Suprapubic skin (tissue), 4 donors: ENCODE measurements at regions not wholly inside any gene's neighbourhood (a gene's known extent, or its start where the extent isn't known, plus 50 kb on each side); places are given as distances from the start of the nearest gene placed in this dataset.

Experiments
- EP300 ChIP-seq: sonication (generic); formaldehyde crosslinking; IDR thresholded peaks from one replicate; pipeline ENCODE4 v1.6.1; 2017; ENCODE audit warnings: antibody characterized with exemption
- POLR2A ChIP-seq, 2 donors: fragments of 450-650 bp; IDR thresholded peaks; one replicate each; pipeline ENCODE4 v1.6.1; 2017; ENCODE audit warnings: antibody characterized with exemption in 2 of 2, mild to moderate bottlenecking in 2 of 2, moderate library complexity in 2 of 2
- POLR2AphosphoS5 ChIP-seq, 3 donors: sonication (generic); formaldehyde crosslinking; IDR thresholded peaks; one replicate each; pipeline ENCODE4 v1.6.1; 2017; ENCODE audit warnings: antibody characterized with exemption in 3 of 3
- TF ChIP-seq, protein P1 (sequence below), 2 donors: fragments of 200-600 bp in 1 of 2; fragments of 450-650 bp in 1 of 2; sonication (generic) in 1 of 2; IDR thresholded peaks; one replicate each; pipeline ENCODE4 v1.5.1; 2016 to 2019; ENCODE audit warnings: antibody characterized with exemption in 2 of 2, mild to moderate bottlenecking in 1 of 2, moderate library complexity in 1 of 2

DNA sequence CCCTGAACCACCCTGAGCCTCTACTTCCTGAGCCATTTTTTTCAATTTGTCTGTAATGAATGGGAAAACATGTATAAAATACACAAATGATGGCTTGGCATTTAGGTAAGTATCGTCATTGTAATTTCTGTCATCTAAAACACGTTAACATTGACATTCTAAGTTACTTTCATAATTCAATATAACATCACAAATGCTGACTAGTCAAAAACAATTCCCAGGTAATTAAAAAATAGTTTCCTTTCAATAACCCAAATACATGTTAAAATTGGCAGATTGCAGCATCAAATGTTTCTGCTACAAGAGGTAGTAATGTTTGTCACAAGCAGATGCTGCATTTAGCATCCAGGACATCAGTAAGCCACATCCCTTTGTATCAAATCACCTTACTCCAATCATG lies 776.4 kb downstream of the KCTD16 start:
- TF ChIP-seq POLR2A (IDR thresholded peaks at IDR 0.05): no peak
- TF ChIP-seq, protein P1, sequence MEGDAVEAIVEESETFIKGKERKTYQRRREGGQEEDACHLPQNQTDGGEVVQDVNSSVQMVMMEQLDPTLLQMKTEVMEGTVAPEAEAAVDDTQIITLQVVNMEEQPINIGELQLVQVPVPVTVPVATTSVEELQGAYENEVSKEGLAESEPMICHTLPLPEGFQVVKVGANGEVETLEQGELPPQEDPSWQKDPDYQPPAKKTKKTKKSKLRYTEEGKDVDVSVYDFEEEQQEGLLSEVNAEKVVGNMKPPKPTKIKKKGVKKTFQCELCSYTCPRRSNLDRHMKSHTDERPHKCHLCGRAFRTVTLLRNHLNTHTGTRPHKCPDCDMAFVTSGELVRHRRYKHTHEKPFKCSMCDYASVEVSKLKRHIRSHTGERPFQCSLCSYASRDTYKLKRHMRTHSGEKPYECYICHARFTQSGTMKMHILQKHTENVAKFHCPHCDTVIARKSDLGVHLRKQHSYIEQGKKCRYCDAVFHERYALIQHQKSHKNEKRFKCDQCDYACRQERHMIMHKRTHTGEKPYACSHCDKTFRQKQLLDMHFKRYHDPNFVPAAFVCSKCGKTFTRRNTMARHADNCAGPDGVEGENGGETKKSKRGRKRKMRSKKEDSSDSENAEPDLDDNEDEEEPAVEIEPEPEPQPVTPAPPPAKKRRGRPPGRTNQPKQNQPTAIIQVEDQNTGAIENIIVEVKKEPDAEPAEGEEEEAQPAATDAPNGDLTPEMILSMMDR (IDR thresholded peaks at IDR 0.05): no peak
- no peak for TF ChIP-seq EP300
- TF ChIP-seq POLR2AphosphoS5 (IDR thresholded peaks at IDR 0.05): no peak
